GF-D8 (cell line): ENCODE measurements at regions not wholly inside any gene's neighbourhood (a gene's known extent, or its start where the extent isn't known, plus 50 kb on each side); places are given as distances from the start of the nearest gene placed in this dataset.

Experiments used
- DNase-seq: peaks from one replicate; lab custom pipeline; 2025; lab: John Stamatoyannopoulos, UW

- DNase-seq = no peak
These were observed 256.5 kb downstream of the SHQ1 start for GRCh38 chr3:72591522-72592421.

GRCh38 chr3:72590732-72591221 lies 257.5 kb downstream of the SHQ1 start:
- no peak for DNase-seq

GRCh38 chr3:72587282-72587681 lies 261.0 kb downstream of the SHQ1 start:
- DNase-seq = no peak

GRCh38 chr3:72586694-72587093 lies 261.6 kb downstream of the SHQ1 start:
- no peak for DNase-seq

GRCh38 chr3:72585966-72586365 lies 262.3 kb downstream of the SHQ1 start:
- no peak for DNase-seq

GRCh38 chr3:72584262-72584661 lies 264.0 kb downstream of the SHQ1 start:
- DNase-seq = no peak

GRCh38 chr3:72582963-72583362 lies 265.3 kb downstream of the SHQ1 start:
- no peak for DNase-seq

- DNase-seq = no peak
These were observed 265.9 kb downstream of the SHQ1 start for GRCh38 chr3:72582211-72582878.

- no peak for DNase-seq
These were observed 267.3 kb downstream of the SHQ1 start for GRCh38 chr3:72580900-72581299.

- DNase-seq = no peak
These were observed 267.9 kb downstream of the SHQ1 start for GRCh38 chr3:72580246-72580756.

- DNase-seq = no peak
These were observed 268.5 kb downstream of the SHQ1 start for GRCh38 chr3:72579581-72580245.

- DNase-seq = no peak
These were observed 269.1 kb downstream of the SHQ1 start for GRCh38 chr3:72579191-72579580.

- DNase-seq = no peak
These were observed 271.1 kb downstream of the SHQ1 start for GRCh38 chr3:72577190-72577589.

- DNase-seq = no peak
These were observed 271.7 kb downstream of the SHQ1 start for GRCh38 chr3:72576563-72576962.

- no peak for DNase-seq
These were observed 274.1 kb downstream of the SHQ1 start for GRCh38 chr3:72574144-72574543.

- no peak for DNase-seq
These were observed 275.2 kb downstream of the SHQ1 start for GRCh38 chr3:72573051-72573450.

GRCh38 chr3:72572489-72573007 lies 275.7 kb downstream of the SHQ1 start:
- DNase-seq = no peak

GRCh38 chr3:72571638-72572114 lies 276.6 kb downstream of the SHQ1 start:
- DNase-seq = no peak

GRCh38 chr3:72571052-72571451 lies 277.2 kb downstream of the SHQ1 start:
- DNase-seq = no peak

- no peak for DNase-seq
These were observed 278.3 kb downstream of the SHQ1 start for GRCh38 chr3:72569754-72570440.

- no peak for DNase-seq
These were observed 280.2 kb downstream of the SHQ1 start for GRCh38 chr3:72568083-72568482.
